Jurkat, Clone E6-1 (cell line): ENCODE measurements at regions not wholly inside any gene's neighbourhood (a gene's known extent, or its start where the extent isn't known, plus 50 kb on each side); places are given as distances from the start of the nearest gene placed in this dataset.
"Not testable (repeated sequence)": the region's sequence is repeated elsewhere in the genome, so short reads cannot be mapped to it uniquely, and the experiment has no call there.

ENCODE experiments used
- DNase-seq: peaks from one replicate; pipeline ENCODE4 v3.0.0-alpha.2; 2011; ENCODE audit warnings: low read depth, low spot score
- H3K4me3 ChIP-seq: 2 replicates; pipeline ENCODE4 v1.5.1; 2011; ENCODE audit warnings: mild to moderate bottlenecking, low read length, control low read depth, moderate library complexity

DNA sequence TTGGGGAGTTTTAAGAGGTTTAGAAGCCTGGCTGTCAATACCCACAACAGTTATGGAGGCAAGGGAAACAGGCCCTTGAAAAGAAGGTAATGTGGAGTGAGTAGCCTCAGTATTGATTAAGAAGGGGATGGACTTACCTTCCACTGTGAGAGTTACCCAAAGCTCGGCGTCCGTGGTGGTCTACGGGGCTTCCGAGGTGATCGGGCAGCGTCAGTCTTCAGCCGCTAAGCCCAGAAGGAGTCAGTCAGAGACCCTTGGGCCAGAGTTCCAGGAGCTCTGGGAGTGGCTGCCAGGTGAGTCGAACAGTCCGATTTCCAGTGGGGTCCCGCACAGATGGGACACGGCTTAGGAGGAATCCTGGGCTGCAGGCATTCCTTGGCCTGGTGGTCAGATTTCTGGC, 379.0 kb downstream of the BCKDHB start:
- not testable (repeated sequence) for H3K4me3 ChIP-seq, DNase-seq

DNA sequence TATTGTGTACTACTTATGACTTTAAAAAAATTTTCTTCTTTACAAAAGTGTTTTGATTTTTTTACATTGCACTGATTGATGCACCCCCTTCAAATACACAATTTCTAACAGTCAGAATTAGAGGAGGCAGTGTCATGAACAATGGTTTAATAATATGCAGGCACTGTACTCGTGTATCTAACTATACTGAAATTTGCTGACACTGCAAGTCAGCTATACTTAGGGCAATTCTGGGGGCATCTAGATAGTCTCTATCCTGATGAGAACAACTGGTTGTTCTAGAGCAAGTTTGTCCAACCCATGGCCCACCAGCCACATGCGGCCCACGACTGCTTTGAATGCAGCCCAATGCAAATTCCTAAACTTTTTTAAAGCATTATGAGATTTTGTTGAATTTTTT, 375.6 kb downstream of the BCKDHB start:
- H3K4me3 ChIP-seq: no peak overlapping the region
- DNase-seq: no peak

DNA sequence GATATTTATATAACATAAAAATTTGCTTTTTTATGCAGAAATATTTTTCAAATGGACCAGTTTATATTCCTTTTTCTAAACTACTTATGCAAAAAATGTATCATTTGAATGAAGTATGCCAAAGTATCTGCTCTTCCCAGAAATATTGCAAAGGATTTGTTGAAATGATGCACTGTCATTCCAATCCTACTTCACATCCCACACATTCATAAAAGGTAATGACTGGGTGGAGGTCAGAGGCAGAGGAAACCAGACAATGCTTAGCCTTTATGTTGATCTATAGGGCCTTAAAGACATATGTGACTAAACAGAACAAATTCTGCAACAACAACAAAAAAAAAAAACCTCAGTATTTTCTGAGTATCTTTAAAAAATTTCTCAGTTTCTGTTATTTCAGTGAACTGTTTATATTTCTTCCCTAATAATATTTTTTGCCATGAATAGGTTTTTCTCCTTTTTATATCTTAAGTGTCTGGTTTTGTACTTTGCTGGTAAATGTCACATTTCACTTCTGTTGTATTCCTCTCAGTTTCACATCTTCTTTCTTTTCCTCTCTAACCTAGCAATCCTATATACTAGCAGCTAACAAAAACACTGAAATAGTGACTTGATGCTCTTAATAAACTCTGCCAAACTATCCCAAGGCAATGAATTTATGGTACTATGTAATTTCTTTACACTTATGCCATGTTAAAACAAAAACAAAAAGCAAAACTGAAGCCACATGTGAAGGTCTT, 374.1 kb downstream of the BCKDHB start:
- H3K4me3 ChIP-seq: no peak overlapping the region
- no peak for DNase-seq

DNA sequence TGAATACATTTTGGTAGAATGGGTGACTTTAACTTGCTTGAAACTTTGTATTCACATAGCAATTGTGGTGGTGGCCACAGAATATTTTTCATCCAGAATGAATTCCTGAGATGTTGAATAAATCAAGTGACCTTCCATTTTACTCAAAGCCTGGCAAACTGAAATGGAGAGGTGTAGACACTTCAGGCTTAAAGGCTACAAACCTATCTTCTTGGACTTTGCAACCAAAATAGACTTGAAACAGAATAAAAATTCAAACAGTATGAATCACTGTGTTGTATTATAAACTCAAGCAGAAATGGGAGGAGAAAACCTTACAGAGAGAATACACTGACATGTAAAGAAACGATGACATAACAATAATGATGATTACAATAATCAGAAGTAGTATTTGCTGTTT, 371.6 kb downstream of the BCKDHB start:
- DNase-seq: no peak
- H3K4me3 ChIP-seq: no peak overlapping the region

DNA sequence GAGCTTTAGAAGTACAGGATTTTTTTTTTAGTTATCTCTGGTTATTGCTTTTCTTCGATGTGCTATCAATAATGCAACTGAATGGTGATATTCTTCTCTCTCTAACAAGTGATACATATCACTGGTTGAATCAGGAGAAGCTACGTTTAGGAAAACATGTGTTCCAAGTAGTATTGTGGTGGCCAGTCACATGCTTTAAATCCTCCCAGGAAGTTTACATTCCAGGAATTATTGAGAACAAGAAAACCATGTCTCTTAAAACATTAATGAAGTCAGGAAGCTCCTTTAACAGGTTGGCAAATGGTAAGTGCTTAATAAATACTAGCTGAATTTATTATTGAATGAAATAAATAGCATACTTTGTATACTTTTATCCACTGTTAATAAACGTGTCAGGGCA, 371.1 kb downstream of the BCKDHB start:
- no peak overlapping the region for H3K4me3 ChIP-seq
- DNase-seq: no peak

DNA sequence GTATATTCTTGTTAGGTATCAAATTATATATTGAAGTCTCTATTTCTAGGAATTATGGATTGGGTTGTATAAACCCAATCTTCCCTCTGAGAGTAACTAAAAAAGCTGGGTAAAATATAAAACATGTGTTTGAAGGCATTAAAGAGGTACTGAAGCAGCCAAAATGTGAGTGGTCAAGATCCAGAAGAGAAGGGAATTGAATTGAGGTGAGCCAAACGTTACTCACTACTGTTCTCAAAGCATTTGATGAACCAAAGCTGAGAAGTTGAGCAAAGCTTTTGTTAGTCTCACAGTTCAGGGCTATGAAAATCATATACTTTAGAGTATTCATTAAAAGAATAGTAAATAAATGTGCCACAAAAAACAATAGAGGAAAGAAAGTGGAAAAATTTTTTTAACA, 365.8 kb downstream of the BCKDHB start:
- no peak overlapping the region for H3K4me3 ChIP-seq
- no peak for DNase-seq

DNA sequence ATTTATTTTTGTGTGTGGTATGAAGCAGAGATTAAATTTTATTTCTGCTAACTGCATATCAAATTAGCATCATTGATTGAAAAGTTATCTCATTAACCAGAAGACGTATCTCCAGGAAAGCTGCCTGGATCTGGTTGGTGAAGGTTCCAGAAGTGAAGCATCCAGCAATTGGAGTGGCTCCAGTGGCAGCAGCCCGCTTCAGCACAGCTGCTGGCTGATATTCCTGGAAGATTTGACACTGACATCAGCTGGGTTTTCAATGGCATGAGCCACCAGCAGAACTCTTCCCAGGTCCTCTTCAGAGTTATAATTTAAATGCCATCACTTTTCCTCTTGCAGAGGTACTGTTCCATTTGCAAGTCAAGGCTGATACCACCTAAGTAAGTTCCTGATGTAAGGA, 363.5 kb downstream of the BCKDHB start:
- no peak for DNase-seq

DNA sequence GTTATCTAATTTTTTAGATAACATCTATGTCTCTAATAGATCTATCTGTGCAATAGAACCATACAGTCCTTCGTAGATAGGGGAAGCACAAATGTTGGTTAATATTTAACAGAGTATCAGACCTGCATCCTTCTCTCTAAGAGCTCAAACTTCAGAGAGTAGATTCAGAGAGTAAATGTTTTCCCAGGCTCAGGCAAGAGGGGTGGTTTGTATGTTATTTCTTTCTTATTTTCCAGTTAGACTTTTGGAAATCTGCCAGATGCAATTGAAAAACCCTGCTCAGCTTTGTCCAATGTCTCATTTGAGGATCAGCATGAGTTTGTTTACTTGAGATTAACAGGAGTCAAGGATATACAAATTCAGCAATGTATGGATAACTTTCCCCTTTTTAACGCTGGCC, 361.9 kb downstream of the BCKDHB start:
- H3K4me3 ChIP-seq: no peak overlapping the region
- no peak for DNase-seq

More for the DNA sequence above, 363.5 kb downstream of the BCKDHB start:
- no peak overlapping the region for H3K4me3 ChIP-seq

DNA sequence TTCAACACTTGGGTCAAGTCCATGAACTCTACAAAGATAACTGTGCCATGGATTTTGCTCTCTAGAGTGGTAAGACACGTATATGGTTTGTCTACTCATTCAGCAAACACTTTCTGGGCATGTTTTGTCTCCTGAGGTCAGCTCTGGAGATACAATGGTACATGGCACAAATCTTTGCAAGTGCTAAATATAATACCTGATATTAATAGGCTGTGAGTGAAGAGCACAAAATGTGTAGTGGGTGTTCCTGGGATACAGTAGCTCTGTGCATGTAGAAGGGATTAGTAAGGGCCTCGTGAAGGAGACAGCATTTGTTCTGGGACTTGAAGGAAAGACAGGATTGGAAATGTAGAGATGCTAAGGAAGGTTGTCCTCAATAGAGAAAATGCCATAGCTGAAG, 360.9 kb downstream of the BCKDHB start:
- no peak for DNase-seq
- H3K4me3 ChIP-seq: no peak overlapping the region

DNA sequence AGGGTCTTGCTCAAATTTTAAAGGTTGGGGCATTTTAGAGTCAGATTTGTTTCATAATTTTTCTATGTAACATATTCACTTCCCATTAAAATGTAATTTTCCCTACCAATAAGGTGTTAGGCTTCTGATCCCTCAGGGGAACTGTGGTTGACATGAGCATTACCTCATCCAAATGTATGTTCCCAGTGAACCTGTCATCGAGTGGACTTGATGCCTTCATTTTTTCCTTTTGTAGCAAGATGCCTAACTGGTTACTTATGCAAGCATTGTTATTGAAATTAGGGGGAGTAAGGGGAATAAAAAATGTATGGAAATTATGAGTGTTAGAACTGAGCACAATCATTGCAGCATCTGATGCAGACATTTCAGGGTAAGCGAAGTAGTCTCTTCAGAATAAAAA, 360.5 kb downstream of the BCKDHB start:
- no peak overlapping the region for H3K4me3 ChIP-seq

DNA sequence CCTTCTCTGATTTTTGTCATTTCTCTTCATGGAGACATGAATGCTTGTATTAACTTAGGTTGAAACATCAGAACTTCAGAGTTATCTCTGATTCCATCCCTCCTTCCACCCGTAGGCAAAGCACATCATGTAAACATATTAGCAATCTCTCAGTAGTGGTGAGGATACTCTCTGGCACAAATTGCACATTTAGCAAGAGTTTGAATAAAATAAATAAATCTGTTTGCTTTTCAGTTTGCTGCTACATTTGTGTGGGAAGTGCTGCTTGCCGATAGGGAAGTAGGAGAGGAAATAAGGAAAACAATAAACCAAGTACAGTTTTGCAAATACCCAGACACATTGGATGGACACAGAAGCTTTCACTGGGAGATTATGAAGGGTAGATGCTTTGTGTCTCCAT, 359.0 kb downstream of the BCKDHB start:
- no peak for DNase-seq
- no peak overlapping the region for H3K4me3 ChIP-seq

More for the DNA sequence above, 360.5 kb downstream of the BCKDHB start:
- no peak for DNase-seq

DNA sequence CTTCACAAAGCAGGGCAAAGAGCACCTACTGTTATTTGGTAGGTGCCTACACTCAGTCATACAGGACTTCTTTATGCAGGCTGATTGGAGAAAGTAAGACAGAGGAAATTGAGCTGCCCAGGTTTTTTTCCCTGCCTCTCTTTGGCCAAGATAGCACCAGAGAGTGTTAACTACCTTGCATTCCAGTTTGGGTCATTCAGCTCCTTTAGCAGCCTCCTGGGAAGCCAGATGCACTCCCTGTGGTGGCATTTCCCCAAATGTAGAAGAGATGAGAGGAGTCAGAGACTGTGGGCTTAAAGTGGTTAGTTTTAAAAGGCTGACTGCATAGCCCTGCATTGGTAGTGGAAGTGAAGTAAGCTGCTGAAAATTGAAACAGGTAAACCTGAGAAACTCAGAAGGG, 358.4 kb downstream of the BCKDHB start:
- no peak overlapping the region for H3K4me3 ChIP-seq
- DNase-seq: no peak

DNA sequence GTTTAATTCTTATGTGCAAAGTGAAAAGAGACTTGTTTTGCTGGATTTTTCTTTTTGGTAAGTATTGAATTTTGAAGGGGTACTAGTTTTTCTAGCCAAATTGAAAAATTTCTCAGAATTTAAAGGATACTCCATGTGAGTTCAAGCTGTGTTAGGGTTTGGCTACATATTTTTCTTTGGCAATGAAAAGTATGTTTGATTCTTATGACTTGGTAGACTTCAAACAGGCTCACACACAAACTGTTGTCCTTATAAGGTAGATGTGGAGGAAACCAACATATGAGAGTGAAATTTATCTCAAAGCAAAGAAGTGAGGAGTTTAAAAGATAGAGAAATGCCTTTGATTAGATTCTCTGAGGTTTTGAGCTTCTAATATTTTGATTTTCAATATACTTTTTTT, 356.7 kb downstream of the BCKDHB start:
- H3K4me3 ChIP-seq: no peak overlapping the region
- no peak for DNase-seq

DNA sequence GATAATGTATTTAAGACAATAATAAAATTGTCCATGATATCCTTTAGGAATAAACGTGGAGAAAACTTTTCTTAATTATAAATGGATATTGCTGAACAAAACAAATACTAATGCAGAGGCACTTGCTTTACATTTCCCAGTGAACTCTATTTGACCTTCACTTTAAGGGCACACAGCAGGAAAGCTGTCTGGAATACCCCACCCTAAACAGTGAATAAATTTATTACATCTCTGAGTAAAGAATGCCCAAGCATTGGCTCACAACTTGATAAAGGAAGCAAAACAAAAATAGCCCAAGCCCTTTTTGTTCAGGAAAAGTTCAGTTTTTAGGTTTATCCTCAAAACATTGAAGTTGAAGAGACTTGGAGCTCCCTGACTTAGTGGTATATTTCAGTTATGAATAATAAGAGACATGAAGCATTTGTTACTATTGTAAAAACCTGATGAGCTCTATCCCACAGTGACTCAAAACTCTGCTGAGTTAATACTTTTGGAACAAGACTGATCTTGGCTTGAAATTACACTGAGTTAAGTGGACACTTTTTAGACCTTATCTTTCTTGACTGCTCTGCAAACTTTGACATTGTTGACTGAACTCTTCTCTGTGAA, 353.9 kb downstream of the BCKDHB start:
- no peak for DNase-seq
- H3K4me3 ChIP-seq: no peak overlapping the region

DNA sequence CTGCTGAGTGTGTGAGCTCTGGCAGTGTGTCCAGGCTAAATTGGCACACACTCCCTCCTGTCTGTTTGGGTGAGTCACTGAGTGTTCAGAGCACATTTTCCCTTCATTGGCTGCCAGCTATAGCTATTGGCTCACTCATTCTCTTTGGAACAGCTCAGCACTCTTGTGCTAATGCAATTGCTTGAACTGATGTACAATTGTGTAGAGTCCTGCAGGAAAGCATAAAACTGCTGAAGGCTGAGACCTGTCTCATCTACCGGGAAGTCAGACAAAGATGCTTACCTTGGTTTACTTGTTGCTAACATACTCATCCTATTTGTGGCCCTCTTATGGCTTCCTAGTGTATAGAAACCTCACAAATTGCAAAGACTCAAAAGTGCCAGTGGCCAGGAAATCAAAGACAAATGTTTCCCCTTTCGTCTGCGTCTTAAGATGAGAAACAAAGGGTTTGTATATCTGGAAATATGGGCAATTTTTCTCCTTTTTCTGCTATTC, 351.0 kb downstream of the BCKDHB start:
- H3K4me3 ChIP-seq: no peak overlapping the region
- no peak for DNase-seq

DNA sequence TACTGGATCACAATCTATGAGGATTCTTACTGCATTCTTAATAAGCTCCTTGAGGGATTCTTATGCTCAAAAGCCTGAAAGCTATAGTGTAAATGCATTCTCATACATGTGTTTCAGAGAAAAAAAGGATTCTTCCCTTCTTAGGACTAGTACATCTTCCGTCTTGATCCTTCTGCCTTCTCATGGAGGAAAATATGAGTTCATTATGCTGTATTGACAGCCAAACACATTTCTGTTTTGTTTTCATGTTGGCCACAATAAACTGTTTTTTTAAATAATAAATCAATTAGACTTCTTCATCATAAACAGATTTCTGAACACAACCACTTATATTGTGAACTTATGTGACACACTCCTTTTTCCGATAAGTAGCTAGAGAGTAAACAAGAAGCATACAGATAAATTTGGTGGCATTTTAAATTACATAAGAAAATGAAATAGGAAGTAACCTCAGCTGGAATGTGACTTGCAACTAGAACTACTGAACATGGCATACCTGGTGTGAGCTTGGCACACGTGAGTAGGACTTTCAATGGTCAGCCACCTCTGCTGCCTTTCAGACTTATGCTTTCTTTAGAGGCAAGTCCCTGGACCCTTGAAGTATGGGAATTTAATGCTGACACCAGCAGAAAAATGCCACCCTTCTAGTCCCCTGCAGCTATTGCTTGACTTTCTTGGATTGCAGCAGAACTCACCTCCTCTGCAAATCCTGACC, 350.4 kb downstream of the BCKDHB start:
- H3K4me3 ChIP-seq: no peak overlapping the region
- no peak for DNase-seq

DNA sequence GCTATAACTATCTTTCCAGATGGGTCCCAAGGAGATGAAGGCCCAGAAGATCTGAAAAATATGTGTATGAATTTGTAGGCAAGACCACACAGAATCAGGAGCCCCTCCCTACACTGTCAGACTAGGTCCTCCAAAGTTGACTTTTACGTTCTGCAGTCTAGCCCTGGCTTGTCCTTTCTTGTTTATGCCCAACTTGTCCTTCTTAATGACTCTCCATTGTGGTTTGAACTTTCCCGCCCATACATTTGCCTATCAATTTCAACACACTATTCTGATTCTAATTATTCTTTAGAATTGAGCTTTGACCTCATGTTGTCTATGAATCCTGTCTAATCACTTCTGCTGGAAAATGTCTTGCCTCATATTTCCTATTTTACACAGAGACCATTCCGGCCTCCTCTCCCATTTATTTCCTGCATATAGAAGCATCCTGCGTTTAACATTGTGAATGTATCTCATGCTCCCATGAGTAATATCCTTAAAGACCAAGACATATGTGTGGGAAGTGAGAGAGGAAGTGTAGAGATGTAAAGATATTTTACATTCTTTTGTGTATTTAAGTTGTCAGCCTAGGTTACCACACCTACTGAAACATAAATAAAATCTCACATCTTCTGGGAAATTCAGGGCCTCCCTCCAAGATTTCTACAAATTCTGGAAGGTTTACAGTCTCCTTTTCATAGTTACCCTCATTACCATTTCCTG, 348.3 kb downstream of the BCKDHB start:
- no peak for DNase-seq

DNA sequence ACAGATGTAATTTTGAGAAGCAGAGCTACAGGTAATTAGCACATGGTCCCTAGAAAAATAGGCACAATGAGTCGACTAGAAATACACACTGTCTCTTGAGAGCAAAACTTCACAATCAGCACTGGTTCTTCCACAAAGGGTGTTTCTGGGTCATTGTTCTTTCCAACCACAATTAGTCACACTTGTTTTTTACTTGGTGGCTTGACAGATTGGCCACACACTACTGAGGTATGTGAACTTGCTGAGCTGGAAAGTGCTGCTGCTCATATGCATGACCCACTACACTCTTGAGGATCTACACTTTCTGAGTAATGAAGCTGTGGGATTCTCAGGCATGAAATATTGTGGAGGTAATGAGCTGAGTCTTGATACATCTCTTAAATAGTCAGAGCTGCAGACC, 347.7 kb downstream of the BCKDHB start:
- no peak overlapping the region for H3K4me3 ChIP-seq
- no peak for DNase-seq

More for the DNA sequence above, 348.3 kb downstream of the BCKDHB start:
- H3K4me3 ChIP-seq: no peak overlapping the region

DNA sequence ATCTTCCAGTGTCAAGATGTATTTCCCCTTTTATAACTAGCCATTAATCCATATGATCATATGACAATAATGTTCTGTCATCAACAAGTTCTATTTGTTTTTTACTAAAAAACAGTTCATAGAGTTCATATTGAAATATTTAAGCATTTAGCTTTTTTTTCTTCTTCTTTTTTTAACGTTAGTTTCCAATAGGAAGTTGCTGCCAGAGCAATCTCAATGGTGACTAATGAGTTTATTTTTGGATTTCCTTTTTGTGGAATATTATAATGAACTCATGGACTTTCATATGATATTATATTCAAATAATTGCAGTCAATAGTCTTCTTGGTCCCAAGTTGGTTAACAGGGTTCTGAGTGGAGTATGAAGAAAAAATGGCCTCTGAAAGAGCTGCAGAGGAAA, 343.3 kb downstream of the BCKDHB start:
- no peak overlapping the region for H3K4me3 ChIP-seq
- no peak for DNase-seq
